PC-3 (cell line): ENCODE measurements at regions not wholly inside any gene's neighbourhood (a gene's known extent, or its start where the extent isn't known, plus 50 kb on each side); places are given as distances from the start of the nearest gene placed in this dataset.

ENCODE experiments used
- ATAC-seq: fragments of 200-7000 bp; cut with Tn5 transposase; 2 replicates; pipeline ENCODE4 v1.9.1; 2020; ENCODE audit warnings: mild to moderate bottlenecking, moderate library complexity
- BruUV-seq: library from RNA; stranded (reverse); fragments of 400-500 nt; replicated peaks from 2 replicates; lab custom pipeline; 2021; lab: Mats Ljungman, UMichigan
- CTCF ChIA-PET: fragments of 300-600 bp; sonication (Branson Sonifier 250); formaldehyde crosslinking; loops from one replicate; lab custom pipeline; 2022; ENCODE audit warnings: antibody characterized with exemption; lab: Charles Lee
- POLR2A ChIA-PET: fragments of 300-600 bp; sonication (Branson Sonifier 250); formaldehyde crosslinking; loops from one replicate; lab custom pipeline; 2022; ENCODE audit warnings: antibody characterized with exemption; ENCODE audit not compliant: unreplicated experiment; lab: Charles Lee
- DNase-seq: peaks from one replicate; pipeline ENCODE4 v3.0.0-alpha.2; 2015
- H2AFZ ChIP-seq: fragments of 300-600 bp; sonication (generic); 2 replicates; pipeline ENCODE4 v1.6.0; 2016; ENCODE audit warnings: antibody characterized with exemption, low read length
- H3F3A ChIP-seq: fragments of 300-600 bp; sonication (generic); one replicate; pipeline ENCODE4 v1.6.0; 2017; ENCODE audit warnings: antibody characterized with exemption, low read length, control low read depth, mild to moderate bottlenecking; ENCODE audit not compliant: unreplicated experiment
- H3K27ac ChIP-seq: fragments of 300-600 bp; sonication (generic); 2 replicates; pipeline ENCODE4 v1.5.1; 2016; ENCODE audit warnings: mild to moderate bottlenecking, low read length
- H3K27me3 ChIP-seq: fragments of 300-600 bp; sonication (generic); 2 replicates; pipeline ENCODE4 v1.6.1; 2016; ENCODE audit warnings: low read length, mixed read lengths
- H3K36me3 ChIP-seq: fragments of 300-600 bp; sonication (generic); 2 replicates; pipeline ENCODE4 v1.6.1; 2016; ENCODE audit warnings: low read depth, mixed run types, low read length, mixed read lengths
- H3K4me1 ChIP-seq: fragments of 300-600 bp; sonication (generic); 2 replicates; pipeline ENCODE4 v1.5.1; 2016; ENCODE audit warnings: low read length; ENCODE audit not compliant: insufficient read depth
- H3K4me2 ChIP-seq: fragments of 300-600 bp; sonication (generic); 2 replicates; pipeline ENCODE4 v1.6.0; 2016; ENCODE audit warnings: low read length
- H3K4me3 ChIP-seq: fragments of 300-600 bp; sonication (generic); 2 replicates; pipeline ENCODE4 v1.5.1; 2016; ENCODE audit warnings: mild to moderate bottlenecking, low read length, mixed read lengths
- H3K79me2 ChIP-seq: fragments of 300-600 bp; sonication (generic); 2 replicates; pipeline ENCODE4 v1.6.1; 2017; ENCODE audit warnings: low read length, mixed read lengths
- H3K9ac ChIP-seq: fragments of 300-600 bp; sonication (generic); 2 replicates; pipeline ENCODE4 v1.6.0; 2016; ENCODE audit warnings: mild to moderate bottlenecking, low read length
- H3K9me2 ChIP-seq: fragments of 300-600 bp; sonication (generic); replicated peaks from 2 replicates; pipeline ENCODE4 v1.6.1; 2016; ENCODE audit warnings: mixed run types, low read length, mixed read lengths
- H3K9me3 ChIP-seq: fragments of 300-600 bp; sonication (generic); 2 replicates; pipeline ENCODE4 v1.6.1; 2016; ENCODE audit warnings: low read length, mixed read lengths
- H4K20me1 ChIP-seq: fragments of 300-600 bp; sonication (generic); 2 replicates; pipeline ENCODE4 v1.6.1; 2016; ENCODE audit warnings: low read length, mixed read lengths
- CTCF ChIP-seq: fragments of 300-600 bp; sonication (generic); conservative IDR thresholded peaks from 2 replicates; pipeline ENCODE4 v1.5.1; 2017; ENCODE audit warnings: antibody characterized with exemption, low read depth, mild to moderate bottlenecking, low read length
- EZH2 ChIP-seq: fragments of 300-600 bp; sonication (generic); IDR thresholded peaks from one replicate; pipeline ENCODE4 v1.6.1; 2017; ENCODE audit warnings: antibody characterized with exemption, mild to moderate bottlenecking, low read length; ENCODE audit not compliant: unreplicated experiment
- EZH2phosphoT487 ChIP-seq: fragments of 300-600 bp; sonication (generic); IDR thresholded peaks from 2 replicates; pipeline ENCODE4 v1.6.1; 2018; ENCODE audit warnings: mild to moderate bottlenecking, antibody characterized with exemption, low read length, borderline replicate concordance
- intact Hi-C: fragments of 100-400 bp; cut with micrococcal nuclease; formaldehyde crosslinking; loops from 2 replicates; pipeline ENCODE4 v1.9.0; 2023

- no peak for TF ChIP-seq CTCF
- intact Hi-C loops, result no loop called here
These were observed 483.3 kb downstream of the ZSWIM6 start for GRCh38 chr5:61815339-61815738.

DNA sequence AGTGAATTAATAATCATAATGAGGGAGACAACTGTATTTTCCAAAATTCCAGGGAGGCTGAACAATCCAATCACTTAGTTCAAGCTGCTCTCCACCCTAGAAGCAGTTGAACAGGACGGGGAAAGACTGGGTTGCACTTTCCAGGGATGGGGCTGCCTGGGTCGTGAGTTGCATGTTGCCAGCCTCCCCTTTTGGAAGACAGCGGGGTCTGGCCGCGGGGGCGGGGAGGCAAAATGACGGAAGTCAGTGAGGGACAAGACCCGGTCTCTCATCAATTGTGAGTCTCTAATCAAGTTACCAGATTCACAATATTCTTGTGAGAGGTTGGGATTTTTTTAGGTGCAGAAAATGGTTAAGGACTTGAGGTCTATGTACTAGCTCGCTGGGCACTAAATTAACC lies 484.1 kb downstream of the ZSWIM6 start:
- no peak for ATAC-seq
- Histone ChIP-seq H3K27ac (no peak overlapping the region), H3F3A (no peaks in the 10 kb centered on the region), H3K4me2 (no peak overlapping the region), H3K4me1 (peaks cover 20% of the 10 kb centered on the region), H3K36me3 (no peaks in the 10 kb centered on the region), H3K27me3 (no peaks in the 10 kb centered on the region), H3K9me3 (no peaks in the 10 kb centered on the region), H3K9me2 (no peaks in the 10 kb centered on the region), H3K79me2 (no peaks in the 10 kb centered on the region), H2AFZ (no peak overlapping the region), H4K20me1 (no peaks in the 10 kb centered on the region), H3K9ac (no peak overlapping the region), H3K4me3 (no peak overlapping the region)
- ChIA-PET POLR2A (no interaction called here), CTCF (no interaction called here)
- intact Hi-C loops, result loop anchor here (2.0 kb wide), 2 partner anchors 157 to 485 kb away; no protein-coding TSS in a partner anchor
- no peak for DNase-seq
- TF ChIP-seq CTCF (no peak), EZH2phosphoT487 (no peak), EZH2 (no peak)
- no TSS peak for BruUV-seq

More at GRCh38 chr5:61815339-61815738, 483.3 kb downstream of the ZSWIM6 start:
- no peaks in the 10 kb centered on the region for H3K27me3 ChIP-seq
- no TSS peak for BruUV-seq
- no peaks in the 10 kb centered on the region for H3K9me3 ChIP-seq
- no peaks in the 10 kb centered on the region for H3K9me2 ChIP-seq
- H3K4me1 ChIP-seq, result peaks cover 18% of the 10 kb centered on the region
- POLR2A ChIA-PET, result no interaction called here
- ATAC-seq (no peak), DNase-seq (no peak)
- no peaks in the 10 kb centered on the region for H3F3A ChIP-seq
- no peaks in the 10 kb centered on the region for H3K36me3 ChIP-seq
- no peak overlapping the region for H3K4me3 ChIP-seq
- H3K4me2 ChIP-seq, result no peak overlapping the region
- H2AFZ ChIP-seq, result no peak overlapping the region
- H4K20me1 ChIP-seq, result no peaks in the 10 kb centered on the region
- H3K9ac ChIP-seq, result no peak overlapping the region
- H3K79me2 ChIP-seq, result no peaks in the 10 kb centered on the region
- CTCF ChIA-PET, result no interaction called here
- H3K27ac ChIP-seq, result no peak overlapping the region

GRCh38 chr5:61816585-61817450 lies 484.8 kb downstream of the ZSWIM6 start:
- H2AFZ ChIP-seq, result no peak overlapping the region
- peak; percentile 20 for DNase-seq
- no peaks in the 10 kb centered on the region for H3K9me3 ChIP-seq
- intact Hi-C loops, result loop anchor here (2.0 kb wide), 2 partner anchors 158 to 486 kb away; no protein-coding TSS in a partner anchor
- no peak overlapping the region for H3K27ac ChIP-seq
- TF ChIP-seq CTCF, result no peak
- TF ChIP-seq EZH2, result no peak
- no peak for TF ChIP-seq EZH2phosphoT487
- H4K20me1 ChIP-seq, result no peaks in the 10 kb centered on the region
- H3K9ac ChIP-seq, result no peak overlapping the region
- H3K27me3 ChIP-seq, result no peaks in the 10 kb centered on the region
- no peak overlapping the region for H3K4me3 ChIP-seq
- ATAC-seq, result peak; percentile 64
- H3K36me3 ChIP-seq, result no peaks in the 10 kb centered on the region
- H3K79me2 ChIP-seq, result no peaks in the 10 kb centered on the region
- ChIA-PET CTCF (no interaction called here), POLR2A (no interaction called here)
- BruUV-seq, result no TSS peak
- no peaks in the 10 kb centered on the region for H3K9me2 ChIP-seq
- H3K4me2 ChIP-seq, result peak overlapping the region; percentile 46
- H3K4me1 ChIP-seq, result peaks cover 26% of the 10 kb centered on the region
- no peaks in the 10 kb centered on the region for H3F3A ChIP-seq
